Caco-2 (cell line): ENCODE measurements at regions not wholly inside any gene's neighbourhood (a gene's known extent, or its start where the extent isn't known, plus 50 kb on each side); places are given as distances from the start of the nearest gene placed in this dataset.

Experiments
- BruUV-seq: library from RNA; stranded (reverse); fragments of 400-500 nt; replicated peaks from 2 replicates; lab custom pipeline; 2021; lab: Mats Ljungman, UMichigan
- CTCF ChIA-PET: fragments of 300-600 bp; sonication (Branson Sonifier 250); formaldehyde crosslinking; loops from one replicate; lab custom pipeline; 2022; ENCODE audit warnings: antibody characterized with exemption; lab: Charles Lee
- POLR2A ChIA-PET: fragments of 300-600 bp; sonication (Branson Sonifier 250); formaldehyde crosslinking; loops from one replicate; lab custom pipeline; 2022; ENCODE audit warnings: antibody characterized with exemption; lab: Charles Lee
- DNase-seq, 2 experiments: peaks; one replicate each; pipeline versions ENCODE4 v3.0.0 to v3.0.0-alpha.2; 2020 to 2022
- H3K27me3 ChIP-seq: replicated peaks from 2 replicates; pipeline ENCODE4 v1.6.0; 2011; ENCODE audit warnings: low read length; ENCODE audit not compliant: control insufficient read depth, insufficient read depth
- H3K36me3 ChIP-seq: 2 replicates; pipeline ENCODE4 v1.5.1; 2011; ENCODE audit warnings: low read length; ENCODE audit not compliant: control insufficient read depth, insufficient read depth
- H3K4me1 ChIP-seq: fragments of 250-450 bp; sonication (Bioruptor Pico); 2 replicates; pipeline ENCODE4 v1.5.1; 2020; ENCODE audit warnings: mild to moderate bottlenecking
- H3K4me3 ChIP-seq: 2 replicates; pipeline ENCODE4 v1.5.1; 2011; ENCODE audit warnings: low read depth, mild to moderate bottlenecking, control low read depth, low read length
- H3K9me3 ChIP-seq: fragments of 250-450 bp; sonication (Bioruptor Pico); 2 replicates; pipeline ENCODE4 v1.5.1; 2020; ENCODE audit warnings: mild to moderate bottlenecking, moderate library complexity
- H3K27ac Mint-ChIP-seq: one replicate; pipeline ENCODE4 v1.8.0; 2022; ENCODE audit warnings: mixed read lengths; ENCODE audit not compliant: unreplicated experiment
- H3K27me3 Mint-ChIP-seq: one replicate; pipeline ENCODE4 v1.8.0; 2022; ENCODE audit warnings: mixed read lengths; ENCODE audit not compliant: insufficient read depth, unreplicated experiment
- H3K36me3 Mint-ChIP-seq: one replicate; pipeline ENCODE4 v1.8.0; 2022; ENCODE audit warnings: mild to moderate bottlenecking, mixed read lengths; ENCODE audit not compliant: insufficient read depth, unreplicated experiment
- H3K4me1 Mint-ChIP-seq: one replicate; pipeline ENCODE4 v1.8.0; 2022; ENCODE audit warnings: low read depth, mixed read lengths; ENCODE audit not compliant: unreplicated experiment
- H3K4me3 Mint-ChIP-seq: one replicate; pipeline ENCODE4 v1.8.0; 2022; ENCODE audit warnings: mild to moderate bottlenecking, moderate library complexity, mixed read lengths; ENCODE audit not compliant: unreplicated experiment
- H3K9me3 Mint-ChIP-seq: one replicate; pipeline ENCODE4 v1.8.0; 2022; ENCODE audit warnings: mixed read lengths; ENCODE audit not compliant: unreplicated experiment
- intact Hi-C: fragments of 100-400 bp; cut with micrococcal nuclease; formaldehyde crosslinking; loops from one replicate; pipeline ENCODE4 v1.10.0; 2022; ENCODE audit not compliant: unreplicated experiment
- TF ChIP-seq, protein P1 (sequence below), 2 experiments: fragments of 200-600 bp in 1 of 2; IDR thresholded peaks; 1 replicate in 1 of 2; 2 replicates in 1 of 2; pipeline versions ENCODE4 v1.5.1 to v1.8.0; 2011 to 2022; ENCODE audit warnings: antibody characterized with exemption in 1 of 2, control low read depth in 1 of 2, inconsistent platforms in 1 of 2, low read depth in 1 of 2, low read length in 1 of 2, mild to moderate bottlenecking in 1 of 2, moderate library complexity in 1 of 2; ENCODE audit not compliant: insufficient read depth in 1 of 2, severe bottlenecking in 1 of 2, unreplicated experiment in 1 of 2

DNA sequence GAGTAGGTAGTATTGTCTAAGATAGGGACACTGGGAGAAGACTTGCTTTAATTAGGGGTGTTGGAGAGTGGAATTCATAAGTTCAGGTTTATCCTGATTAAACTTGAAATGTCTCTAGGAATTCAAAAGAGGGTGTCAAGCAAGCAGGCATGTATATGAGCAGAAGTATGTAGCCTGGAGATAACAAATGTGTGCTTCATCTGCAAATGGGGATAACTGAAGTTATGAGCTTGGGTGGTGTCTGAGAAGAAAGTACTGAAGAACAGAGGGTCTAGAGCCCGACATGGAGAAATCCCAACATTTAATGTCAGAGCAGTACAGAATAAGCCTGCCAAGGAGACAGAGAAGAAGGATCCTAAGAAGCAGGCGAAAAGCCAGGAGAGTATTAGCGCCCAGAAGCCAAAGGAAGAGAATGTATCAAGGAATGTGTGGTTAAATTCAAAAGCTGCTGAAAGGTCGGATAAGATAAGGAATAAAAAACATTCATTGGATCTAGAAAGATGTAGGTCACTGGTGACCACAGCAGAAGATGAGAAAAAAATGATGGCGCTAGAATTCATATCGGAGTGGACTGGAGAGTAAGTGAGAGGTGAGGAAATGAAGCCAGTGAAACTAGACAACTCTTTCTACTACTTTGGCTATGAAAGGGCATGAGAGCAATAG, 401.5 kb upstream of the PIK3R1 start:
- DNase-seq = no peak
- Mint-ChIP-seq H3K36me3 (no peaks in the 10 kb centered on the region), H3K9me3 (peaks cover 5% of the 10 kb centered on the region), H3K4me3 (no peak overlapping the region), H3K27ac (no peak overlapping the region), H3K27me3 (no peaks in the 10 kb centered on the region), H3K4me1 (peaks cover 22% of the 10 kb centered on the region)
- CTCF ChIA-PET = no interaction called here
- BruUV-seq = no TSS peak
- POLR2A ChIA-PET = no interaction called here
- Histone ChIP-seq H3K27me3 (no peaks in the 10 kb centered on the region), H3K4me1 (peaks cover 26% of the 10 kb centered on the region), H3K36me3 (no peaks in the 10 kb centered on the region), H3K4me3 (no peak overlapping the region), H3K9me3 (no peaks in the 10 kb centered on the region)
- intact Hi-C loops = no loop called here
- TF ChIP-seq, protein P1, sequence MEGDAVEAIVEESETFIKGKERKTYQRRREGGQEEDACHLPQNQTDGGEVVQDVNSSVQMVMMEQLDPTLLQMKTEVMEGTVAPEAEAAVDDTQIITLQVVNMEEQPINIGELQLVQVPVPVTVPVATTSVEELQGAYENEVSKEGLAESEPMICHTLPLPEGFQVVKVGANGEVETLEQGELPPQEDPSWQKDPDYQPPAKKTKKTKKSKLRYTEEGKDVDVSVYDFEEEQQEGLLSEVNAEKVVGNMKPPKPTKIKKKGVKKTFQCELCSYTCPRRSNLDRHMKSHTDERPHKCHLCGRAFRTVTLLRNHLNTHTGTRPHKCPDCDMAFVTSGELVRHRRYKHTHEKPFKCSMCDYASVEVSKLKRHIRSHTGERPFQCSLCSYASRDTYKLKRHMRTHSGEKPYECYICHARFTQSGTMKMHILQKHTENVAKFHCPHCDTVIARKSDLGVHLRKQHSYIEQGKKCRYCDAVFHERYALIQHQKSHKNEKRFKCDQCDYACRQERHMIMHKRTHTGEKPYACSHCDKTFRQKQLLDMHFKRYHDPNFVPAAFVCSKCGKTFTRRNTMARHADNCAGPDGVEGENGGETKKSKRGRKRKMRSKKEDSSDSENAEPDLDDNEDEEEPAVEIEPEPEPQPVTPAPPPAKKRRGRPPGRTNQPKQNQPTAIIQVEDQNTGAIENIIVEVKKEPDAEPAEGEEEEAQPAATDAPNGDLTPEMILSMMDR (IDR thresholded peaks at IDR 0.05; ENCODE audit: insufficient read depth in 1 of 2, low read depth in 1 of 2, low read length in 1 of 2, severe bottlenecking in 1 of 2, unreplicated experiment in 1 of 2) = no peak

DNA sequence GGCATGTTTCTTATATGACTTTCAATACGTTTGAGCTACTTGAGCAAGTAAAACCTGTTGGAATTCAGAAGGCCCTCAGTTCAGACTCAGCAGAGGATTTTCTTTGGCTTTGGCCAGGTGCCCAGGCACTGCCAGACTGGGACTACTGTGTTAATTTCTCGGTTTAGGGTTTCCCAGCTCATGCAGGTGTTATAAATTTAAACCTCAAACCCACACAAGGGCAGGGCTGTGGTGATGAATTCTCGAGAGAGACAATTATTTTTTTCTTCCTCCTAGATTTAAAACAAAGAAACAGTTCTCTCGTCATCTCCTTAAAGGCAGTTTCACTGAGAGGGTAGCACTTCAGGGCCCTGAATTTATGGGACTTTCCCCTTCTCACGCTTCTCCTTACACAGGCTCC, 406.0 kb upstream of the PIK3R1 start:
- peaks cover 10% of the 10 kb centered on the region for H3K4me1 Mint-ChIP-seq
- intact Hi-C loops = no loop called here
- DNase-seq = no peak
- H3K27me3 Mint-ChIP-seq = no peaks in the 10 kb centered on the region
- ChIA-PET POLR2A (no interaction called here), CTCF (no interaction called here)
- Histone ChIP-seq H3K9me3 (no peaks in the 10 kb centered on the region), H3K36me3 (no peaks in the 10 kb centered on the region), H3K27me3 (no peaks in the 10 kb centered on the region), H3K4me3 (no peak overlapping the region), H3K4me1 (peaks cover 7% of the 10 kb centered on the region; the same call in 1 of the 2 replicates)
- H3K36me3 Mint-ChIP-seq = no peaks in the 10 kb centered on the region
- TF ChIP-seq, protein P1 (IDR thresholded peaks at IDR 0.05; ENCODE audit: insufficient read depth in 1 of 2, low read depth in 1 of 2, low read length in 1 of 2, severe bottlenecking in 1 of 2, unreplicated experiment in 1 of 2) = no peak
- no TSS peak for BruUV-seq
- no peak overlapping the region for H3K4me3 Mint-ChIP-seq
- no peaks in the 10 kb centered on the region for H3K9me3 Mint-ChIP-seq
- no peak overlapping the region for H3K27ac Mint-ChIP-seq

DNA sequence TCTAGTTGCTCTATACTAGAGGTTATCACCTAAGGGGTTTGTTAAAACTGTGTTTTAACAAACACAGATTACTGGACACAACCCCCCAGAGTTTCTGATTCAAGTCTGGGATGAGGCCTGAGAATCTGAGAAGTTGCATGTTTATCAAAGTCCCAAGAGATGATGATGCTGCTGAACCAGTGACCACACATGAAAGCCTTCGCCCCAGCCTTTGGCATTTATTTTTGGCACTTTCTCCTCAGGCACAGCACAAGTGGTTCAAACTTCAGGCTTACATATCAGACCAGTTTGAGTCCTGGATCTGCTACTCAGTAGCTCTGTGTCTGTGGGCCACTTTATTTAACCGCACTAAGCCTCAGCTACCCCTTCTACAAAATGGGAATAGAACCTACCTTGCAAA, 407.2 kb upstream of the PIK3R1 start:
- no peaks in the 10 kb centered on the region for H3K4me1 Mint-ChIP-seq
- POLR2A ChIA-PET = no interaction called here
- H3K4me3 Mint-ChIP-seq = no peak overlapping the region
- H3K27me3 Mint-ChIP-seq = no peaks in the 10 kb centered on the region
- Histone ChIP-seq H3K27me3 (no peaks in the 10 kb centered on the region), H3K36me3 (no peaks in the 10 kb centered on the region), H3K4me1 (no peaks in the 10 kb centered on the region), H3K9me3 (no peaks in the 10 kb centered on the region), H3K4me3 (no peak overlapping the region)
- no TSS peak for BruUV-seq
- H3K36me3 Mint-ChIP-seq = no peaks in the 10 kb centered on the region
- H3K27ac Mint-ChIP-seq = no peak overlapping the region
- TF ChIP-seq, protein P1 (IDR thresholded peaks at IDR 0.05; ENCODE audit: insufficient read depth in 1 of 2, low read depth in 1 of 2, low read length in 1 of 2, severe bottlenecking in 1 of 2, unreplicated experiment in 1 of 2) = no peak
- intact Hi-C loops = no loop called here
- H3K9me3 Mint-ChIP-seq = no peaks in the 10 kb centered on the region
- CTCF ChIA-PET = no interaction called here
- DNase-seq = no peak
